HL-60 (cell line): ENCODE measurements at regions not wholly inside any gene's neighbourhood (a gene's known extent, or its start where the extent isn't known, plus 50 kb on each side); places are given as distances from the start of the nearest gene placed in this dataset.

Source experiments
- POLR2AphosphoS5 ChIP-seq: IDR thresholded peaks from 2 replicates; pipeline ENCODE4 v1.6.1; 2012; ENCODE audit warnings: low read depth
- TF ChIP-seq, protein P1 (sequence below): IDR thresholded peaks from 2 replicates; pipeline ENCODE4 v1.6.1; 2012; ENCODE audit warnings: low read depth; ENCODE audit not compliant: insufficient replicate concordance
- TF ChIP-seq, protein P2 (sequence below): IDR thresholded peaks from one replicate; pipeline ENCODE4 v1.5.1; 2011; ENCODE audit warnings: low read length, control low read depth, inconsistent platforms; ENCODE audit not compliant: insufficient read depth

GRCh38 chr2:81073412-81073811 lies 768.9 kb upstream of the LRRTM1 start:
- TF ChIP-seq, protein P1, sequence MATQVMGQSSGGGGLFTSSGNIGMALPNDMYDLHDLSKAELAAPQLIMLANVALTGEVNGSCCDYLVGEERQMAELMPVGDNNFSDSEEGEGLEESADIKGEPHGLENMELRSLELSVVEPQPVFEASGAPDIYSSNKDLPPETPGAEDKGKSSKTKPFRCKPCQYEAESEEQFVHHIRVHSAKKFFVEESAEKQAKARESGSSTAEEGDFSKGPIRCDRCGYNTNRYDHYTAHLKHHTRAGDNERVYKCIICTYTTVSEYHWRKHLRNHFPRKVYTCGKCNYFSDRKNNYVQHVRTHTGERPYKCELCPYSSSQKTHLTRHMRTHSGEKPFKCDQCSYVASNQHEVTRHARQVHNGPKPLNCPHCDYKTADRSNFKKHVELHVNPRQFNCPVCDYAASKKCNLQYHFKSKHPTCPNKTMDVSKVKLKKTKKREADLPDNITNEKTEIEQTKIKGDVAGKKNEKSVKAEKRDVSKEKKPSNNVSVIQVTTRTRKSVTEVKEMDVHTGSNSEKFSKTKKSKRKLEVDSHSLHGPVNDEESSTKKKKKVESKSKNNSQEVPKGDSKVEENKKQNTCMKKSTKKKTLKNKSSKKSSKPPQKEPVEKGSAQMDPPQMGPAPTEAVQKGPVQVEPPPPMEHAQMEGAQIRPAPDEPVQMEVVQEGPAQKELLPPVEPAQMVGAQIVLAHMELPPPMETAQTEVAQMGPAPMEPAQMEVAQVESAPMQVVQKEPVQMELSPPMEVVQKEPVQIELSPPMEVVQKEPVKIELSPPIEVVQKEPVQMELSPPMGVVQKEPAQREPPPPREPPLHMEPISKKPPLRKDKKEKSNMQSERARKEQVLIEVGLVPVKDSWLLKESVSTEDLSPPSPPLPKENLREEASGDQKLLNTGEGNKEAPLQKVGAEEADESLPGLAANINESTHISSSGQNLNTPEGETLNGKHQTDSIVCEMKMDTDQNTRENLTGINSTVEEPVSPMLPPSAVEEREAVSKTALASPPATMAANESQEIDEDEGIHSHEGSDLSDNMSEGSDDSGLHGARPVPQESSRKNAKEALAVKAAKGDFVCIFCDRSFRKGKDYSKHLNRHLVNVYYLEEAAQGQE = no peak
- TF ChIP-seq, protein P2, sequence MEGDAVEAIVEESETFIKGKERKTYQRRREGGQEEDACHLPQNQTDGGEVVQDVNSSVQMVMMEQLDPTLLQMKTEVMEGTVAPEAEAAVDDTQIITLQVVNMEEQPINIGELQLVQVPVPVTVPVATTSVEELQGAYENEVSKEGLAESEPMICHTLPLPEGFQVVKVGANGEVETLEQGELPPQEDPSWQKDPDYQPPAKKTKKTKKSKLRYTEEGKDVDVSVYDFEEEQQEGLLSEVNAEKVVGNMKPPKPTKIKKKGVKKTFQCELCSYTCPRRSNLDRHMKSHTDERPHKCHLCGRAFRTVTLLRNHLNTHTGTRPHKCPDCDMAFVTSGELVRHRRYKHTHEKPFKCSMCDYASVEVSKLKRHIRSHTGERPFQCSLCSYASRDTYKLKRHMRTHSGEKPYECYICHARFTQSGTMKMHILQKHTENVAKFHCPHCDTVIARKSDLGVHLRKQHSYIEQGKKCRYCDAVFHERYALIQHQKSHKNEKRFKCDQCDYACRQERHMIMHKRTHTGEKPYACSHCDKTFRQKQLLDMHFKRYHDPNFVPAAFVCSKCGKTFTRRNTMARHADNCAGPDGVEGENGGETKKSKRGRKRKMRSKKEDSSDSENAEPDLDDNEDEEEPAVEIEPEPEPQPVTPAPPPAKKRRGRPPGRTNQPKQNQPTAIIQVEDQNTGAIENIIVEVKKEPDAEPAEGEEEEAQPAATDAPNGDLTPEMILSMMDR = no peak
- no peak for TF ChIP-seq POLR2AphosphoS5
